Effector memory CD8-positive, alpha-beta T cell (primary cell): ENCODE measurements at regions not wholly inside any gene's neighbourhood (a gene's known extent, or its start where the extent isn't known, plus 50 kb on each side); places are given as distances from the start of the nearest gene placed in this dataset.

Experiments used
- ATAC-seq: fragments of 150-1000 bp; cut with Tn5 transposase; replicated peaks from 2 replicates; pipeline ENCODE4 v1.10.0; 2021; ENCODE audit warnings: mild to moderate bottlenecking, moderate library complexity
- DNase-seq, 3 experiments: peaks; one replicate each; pipeline ENCODE4 v3.0.0; 2021
- H3K27ac Mint-ChIP-seq, 2 donors: one replicate each; pipeline ENCODE4 v1.8.0; 2022; ENCODE audit warnings: mild to moderate bottlenecking in 2 of 2, mixed read lengths in 2 of 2, moderate library complexity in 2 of 2
- H3K27me3 Mint-ChIP-seq, 2 donors: one replicate each; pipeline ENCODE4 v1.8.0; 2022; ENCODE audit warnings: mixed read lengths in 2 of 2
- H3K36me3 Mint-ChIP-seq: one replicate; pipeline ENCODE4 v1.8.0; 2022; ENCODE audit warnings: mild to moderate bottlenecking, moderate library complexity, mixed read lengths; ENCODE audit not compliant: insufficient read depth
- H3K4me1 Mint-ChIP-seq, 2 donors: one replicate each; pipeline ENCODE4 v1.8.0; 2022; ENCODE audit warnings: low read depth in 2 of 2, mixed read lengths in 2 of 2
- H3K4me3 Mint-ChIP-seq, 2 donors: one replicate each; pipeline ENCODE4 v1.8.0; 2022; ENCODE audit warnings: mild to moderate bottlenecking in 2 of 2, mixed read lengths in 2 of 2, moderate library complexity in 2 of 2
- H3K9me3 Mint-ChIP-seq, 2 donors: one replicate each; pipeline ENCODE4 v1.8.0; 2022; ENCODE audit warnings: mixed read lengths in 2 of 2

- no peaks in the 10 kb centered on the region for H3K9me3 Mint-ChIP-seq
- H3K4me3 Mint-ChIP-seq, result no peak overlapping the region
- no peak for DNase-seq
Measured at GRCh38 chr2:16816016-16816415, 150.4 kb upstream of the CYRIA start.

GRCh38 chr2:16813593-16813992 is 148.0 kb upstream of the CYRIA start:
- H3K36me3 Mint-ChIP-seq, result no peaks in the 10 kb centered on the region
- no peak overlapping the region for H3K4me3 Mint-ChIP-seq
- no peaks in the 10 kb centered on the region for H3K4me1 Mint-ChIP-seq
- DNase-seq (no peak), ATAC-seq (no peak)
- no peaks in the 10 kb centered on the region for H3K27me3 Mint-ChIP-seq
- no peak overlapping the region for H3K27ac Mint-ChIP-seq
- no peaks in the 10 kb centered on the region for H3K9me3 Mint-ChIP-seq

More at GRCh38 chr2:16816016-16816415, 150.4 kb upstream of the CYRIA start:
- Mint-ChIP-seq H3K27ac (no peak overlapping the region), H3K4me1 (no peaks in the 10 kb centered on the region), H3K36me3 (no peaks in the 10 kb centered on the region), H3K27me3 (no peaks in the 10 kb centered on the region)
- no peak for ATAC-seq

- Mint-ChIP-seq H3K27me3 (peaks cover 0 to 6% of the 10 kb centered on the region in 2 donors), H3K4me3 (no peak overlapping the region), H3K4me1 (no peaks in the 10 kb centered on the region), H3K36me3 (no peaks in the 10 kb centered on the region), H3K9me3 (no peaks in the 10 kb centered on the region), H3K27ac (no peak overlapping the region)
- DNase-seq, result no peak
- no peak for ATAC-seq
Measured at GRCh38 chr2:16798472-16798871, 132.8 kb upstream of the CYRIA start.

- no peaks in the 10 kb centered on the region for H3K9me3 Mint-ChIP-seq
- no peaks in the 10 kb centered on the region for H3K4me1 Mint-ChIP-seq
- H3K27me3 Mint-ChIP-seq, result no peaks in the 10 kb centered on the region
- no peak for DNase-seq
- H3K27ac Mint-ChIP-seq, result no peak overlapping the region
- no peak for ATAC-seq
- no peak overlapping the region for H3K4me3 Mint-ChIP-seq
- no peaks in the 10 kb centered on the region for H3K36me3 Mint-ChIP-seq
Measured at GRCh38 chr2:16791496-16791895, 125.9 kb upstream of the CYRIA start.

GRCh38 chr2:16785149-16785548 is 119.5 kb upstream of the CYRIA start:
- H3K27ac Mint-ChIP-seq, result no peak overlapping the region
- H3K9me3 Mint-ChIP-seq, result peaks cover 0 to 11% of the 10 kb centered on the region in 2 donors
- no peak for ATAC-seq
- H3K4me3 Mint-ChIP-seq, result no peak overlapping the region
- H3K27me3 Mint-ChIP-seq, result peaks cover 0 to 5% of the 10 kb centered on the region in 2 donors
- no peak for DNase-seq
- no peaks in the 10 kb centered on the region for H3K36me3 Mint-ChIP-seq
- H3K4me1 Mint-ChIP-seq, result no peaks in the 10 kb centered on the region

GRCh38 chr2:16784652-16785051 is 119.0 kb upstream of the CYRIA start:
- no peak for DNase-seq
- Mint-ChIP-seq H3K9me3 (peaks cover 0 to 13% of the 10 kb centered on the region in 2 donors), H3K27ac (no peak overlapping the region), H3K4me1 (no peaks in the 10 kb centered on the region), H3K27me3 (peaks cover 0 to 5% of the 10 kb centered on the region in 2 donors), H3K4me3 (no peak overlapping the region), H3K36me3 (no peaks in the 10 kb centered on the region)
- ATAC-seq, result no peak

- Mint-ChIP-seq H3K4me3 (no peak overlapping the region), H3K9me3 (peaks cover 0 to 13% of the 10 kb centered on the region in 2 donors), H3K36me3 (no peaks in the 10 kb centered on the region), H3K27me3 (peaks cover 0 to 5% of the 10 kb centered on the region in 2 donors), H3K27ac (no peak overlapping the region), H3K4me1 (no peaks in the 10 kb centered on the region)
- DNase-seq (no peak), ATAC-seq (no peak)
Measured at GRCh38 chr2:16777123-16777870, 111.7 kb upstream of the CYRIA start.

- Mint-ChIP-seq H3K27ac (no peak overlapping the region), H3K27me3 (peaks cover 0 to 7% of the 10 kb centered on the region in 2 donors), H3K4me3 (no peak overlapping the region), H3K9me3 (peaks cover 0 to 8% of the 10 kb centered on the region in 2 donors), H3K36me3 (no peaks in the 10 kb centered on the region), H3K4me1 (no peaks in the 10 kb centered on the region)
- DNase-seq (no peak), ATAC-seq (no peak)
Measured at GRCh38 chr2:16775899-16776231, 110.2 kb upstream of the CYRIA start.

GRCh38 chr2:16774980-16775898 is 109.6 kb upstream of the CYRIA start:
- ATAC-seq, result no peak
- no peak overlapping the region for H3K4me3 Mint-ChIP-seq
- peaks cover under 1 to 9% of the 10 kb centered on the region in 2 donors for H3K27me3 Mint-ChIP-seq
- H3K36me3 Mint-ChIP-seq, result no peaks in the 10 kb centered on the region
- H3K4me1 Mint-ChIP-seq, result no peaks in the 10 kb centered on the region
- H3K27ac Mint-ChIP-seq, result no peak overlapping the region
- H3K9me3 Mint-ChIP-seq, result peaks cover 0 to 2% of the 10 kb centered on the region in 2 donors
- DNase-seq, result no peak

GRCh38 chr2:16774091-16774490 is 108.5 kb upstream of the CYRIA start:
- ATAC-seq (no peak), DNase-seq (no peak)
- H3K9me3 Mint-ChIP-seq, result no peaks in the 10 kb centered on the region
- H3K27me3 Mint-ChIP-seq, result peaks cover 12 to 16% of the 10 kb centered on the region in 2 donors
- H3K4me1 Mint-ChIP-seq, result no peaks in the 10 kb centered on the region
- no peaks in the 10 kb centered on the region for H3K36me3 Mint-ChIP-seq
- H3K4me3 Mint-ChIP-seq, result no peak overlapping the region
- H3K27ac Mint-ChIP-seq, result no peak overlapping the region

- H3K4me1 Mint-ChIP-seq, result no peaks in the 10 kb centered on the region
- H3K4me3 Mint-ChIP-seq, result no peak overlapping the region
- H3K9me3 Mint-ChIP-seq, result no peaks in the 10 kb centered on the region
- H3K36me3 Mint-ChIP-seq, result no peaks in the 10 kb centered on the region
- H3K27me3 Mint-ChIP-seq, result peaks cover 16% of the 10 kb centered on the region in 2 donors
- no peak for ATAC-seq
- DNase-seq, result no peak
- H3K27ac Mint-ChIP-seq, result no peak overlapping the region
Measured at GRCh38 chr2:16773080-16773713, 107.6 kb upstream of the CYRIA start.

GRCh38 chr2:16767789-16768476 is 102.3 kb upstream of the CYRIA start:
- no peaks in the 10 kb centered on the region for H3K9me3 Mint-ChIP-seq
- no peak for DNase-seq
- peaks cover 16% of the 10 kb centered on the region in 2 donors for H3K27me3 Mint-ChIP-seq

GRCh38 chr2:16765356-16765755 is 99.7 kb upstream of the CYRIA start:
- no peaks in the 10 kb centered on the region for H3K9me3 Mint-ChIP-seq

More at GRCh38 chr2:16767789-16768476, 102.3 kb upstream of the CYRIA start:
- no peak for ATAC-seq
- H3K36me3 Mint-ChIP-seq, result no peaks in the 10 kb centered on the region
- H3K27ac Mint-ChIP-seq, result no peak overlapping the region
- no peak overlapping the region for H3K4me3 Mint-ChIP-seq
- peaks cover 0 to 4% of the 10 kb centered on the region in 2 donors for H3K4me1 Mint-ChIP-seq

More at GRCh38 chr2:16765356-16765755, 99.7 kb upstream of the CYRIA start:
- H3K4me3 Mint-ChIP-seq, result no peak overlapping the region
- H3K36me3 Mint-ChIP-seq, result no peaks in the 10 kb centered on the region
- ATAC-seq, result no peak
- no peak overlapping the region for H3K27ac Mint-ChIP-seq
- peaks cover 9 to 25% of the 10 kb centered on the region in 2 donors for H3K27me3 Mint-ChIP-seq
- peaks cover 0 to 4% of the 10 kb centered on the region in 2 donors for H3K4me1 Mint-ChIP-seq
- no peak for DNase-seq
